GM18858 (cell line): ENCODE measurements at regions not wholly inside any gene's neighbourhood (a gene's known extent, or its start where the extent isn't known, plus 50 kb on each side); places are given as distances from the start of the nearest gene placed in this dataset.

Experiments
- ATAC-seq: cut with Tn5 transposase; IDR thresholded peaks from one replicate; pipeline ENCODE4 v1.9.1; 2021; ENCODE audit not compliant: unreplicated experiment

GRCh38 chr19:30209617-30210600 is 162.3 kb upstream of the ZNF536 start:
- ATAC-seq: no peak

GRCh38 chr19:30212574-30212973 is 159.6 kb upstream of the ZNF536 start:
- ATAC-seq: no peak

- no peak for ATAC-seq
Measured at GRCh38 chr19:30214651-30215051, 157.5 kb upstream of the ZNF536 start.

GRCh38 chr19:30215248-30215647 is 156.9 kb upstream of the ZNF536 start:
- ATAC-seq: no peak

- no peak for ATAC-seq
Measured at GRCh38 chr19:30216453-30216852, 155.7 kb upstream of the ZNF536 start.

GRCh38 chr19:30217461-30217860 is 154.7 kb upstream of the ZNF536 start:
- no peak for ATAC-seq

GRCh38 chr19:30219702-30220101 is 152.5 kb upstream of the ZNF536 start:
- no peak for ATAC-seq

- ATAC-seq: no peak
Measured at GRCh38 chr19:30221176-30221575, 151.0 kb upstream of the ZNF536 start.

- ATAC-seq: no peak
Measured at GRCh38 chr19:30222428-30222873, 149.7 kb upstream of the ZNF536 start.

- ATAC-seq: no peak
Measured at GRCh38 chr19:30222992-30223865, 149.0 kb upstream of the ZNF536 start.

- ATAC-seq: no peak
Measured at GRCh38 chr19:30223866-30224688, 148.1 kb upstream of the ZNF536 start.

GRCh38 chr19:30224689-30225606 is 147.2 kb upstream of the ZNF536 start:
- ATAC-seq: no peak

GRCh38 chr19:30225676-30226463 is 146.3 kb upstream of the ZNF536 start:
- ATAC-seq: no peak

- ATAC-seq: no peak
Measured at GRCh38 chr19:30226464-30227011, 145.6 kb upstream of the ZNF536 start.

GRCh38 chr19:30227012-30227621 is 145.1 kb upstream of the ZNF536 start:
- ATAC-seq: no peak

GRCh38 chr19:30227661-30228112 is 144.5 kb upstream of the ZNF536 start:
- peak; percentile 68 for ATAC-seq

GRCh38 chr19:30228113-30228834 is 143.9 kb upstream of the ZNF536 start:
- no peak for ATAC-seq
